ENCODE measurements at regions not wholly inside any gene's neighbourhood (a gene's known extent, or its start where the extent isn't known, plus 50 kb on each side); places are given as distances from the start of the nearest gene placed in this dataset.

GRCh38 chr15:37165395-37165794, 65.0 kb upstream of the MEIS2 start:
- TF ChIP-seq POLR2A (IDR thresholded peaks at IDR 0.05; ENCODE audit: extremely low read depth, insufficient read length) (no peak), MYC (IDR thresholded peaks at IDR 0.05; ENCODE audit: low read depth, low read length) (no peak), MAX (IDR thresholded peaks at IDR 0.05; ENCODE audit: low read depth, low read length) (no peak), CTCF (IDR thresholded peaks at IDR 0.05; ENCODE audit: low read depth, low read length) (no peak)
- no peak overlapping the region for H3K4me3 ChIP-seq (ENCODE audit: low read depth, low read length)
- DNase-seq (ENCODE audit: low read depth) = no peak

GRCh38 chr15:37166402-37166801, 66.1 kb upstream of the MEIS2 start:
- H3K4me3 ChIP-seq (ENCODE audit: low read depth, low read length) = no peak overlapping the region
- DNase-seq (ENCODE audit: low read depth) = no peak
- TF ChIP-seq CTCF (IDR thresholded peaks at IDR 0.05; ENCODE audit: low read depth, low read length) (no peak), MAX (IDR thresholded peaks at IDR 0.05; ENCODE audit: low read depth, low read length) (no peak), MYC (IDR thresholded peaks at IDR 0.05; ENCODE audit: low read depth, low read length) (no peak), POLR2A (IDR thresholded peaks at IDR 0.05; ENCODE audit: extremely low read depth, insufficient read length) (no peak)

GRCh38 chr15:37181339-37181738, 81.0 kb upstream of the MEIS2 start:
- no peak for TF ChIP-seq CTCF (IDR thresholded peaks at IDR 0.05; ENCODE audit: low read depth, low read length)
- no peak for TF ChIP-seq MYC (IDR thresholded peaks at IDR 0.05; ENCODE audit: low read depth, low read length)
- no peak for TF ChIP-seq MAX (IDR thresholded peaks at IDR 0.05; ENCODE audit: low read depth, low read length)
- TF ChIP-seq POLR2A (IDR thresholded peaks at IDR 0.05; ENCODE audit: extremely low read depth, insufficient read length) = no peak
- H3K4me3 ChIP-seq (ENCODE audit: low read depth, low read length) = no peak overlapping the region

GRCh38 chr15:37199545-37199944, 99.2 kb upstream of the MEIS2 start:
- no peak overlapping the region for H3K4me3 ChIP-seq (ENCODE audit: low read depth, low read length)
- no peak for DNase-seq (ENCODE audit: low read depth)
- no peak for TF ChIP-seq MYC (IDR thresholded peaks at IDR 0.05; ENCODE audit: low read depth, low read length)
- TF ChIP-seq CTCF (IDR thresholded peaks at IDR 0.05; ENCODE audit: low read depth, low read length) = no peak

More at GRCh38 chr15:37181339-37181738, 81.0 kb upstream of the MEIS2 start:
- DNase-seq (ENCODE audit: low read depth) = no peak

- no peak overlapping the region for H3K4me3 ChIP-seq (ENCODE audit: low read depth, low read length)
- TF ChIP-seq MAX (IDR thresholded peaks at IDR 0.05; ENCODE audit: low read depth, low read length) (no peak), POLR2A (IDR thresholded peaks at IDR 0.05; ENCODE audit: extremely low read depth, insufficient read length) (no peak), CTCF (IDR thresholded peaks at IDR 0.05; ENCODE audit: low read depth, low read length) (no peak), MYC (IDR thresholded peaks at IDR 0.05; ENCODE audit: low read depth, low read length) (no peak)
- no peak for DNase-seq (ENCODE audit: low read depth)
Observed at GRCh38 chr15:37203050-37203449, 102.7 kb upstream of the MEIS2 start.

GRCh38 chr15:37204692-37205091, 104.3 kb upstream of the MEIS2 start:
- peak; percentile 2 for DNase-seq (ENCODE audit: low read depth)
- TF ChIP-seq MYC (IDR thresholded peaks at IDR 0.05; ENCODE audit: low read depth, low read length) = no peak
- no peak for TF ChIP-seq MAX (IDR thresholded peaks at IDR 0.05; ENCODE audit: low read depth, low read length)
- no peak for TF ChIP-seq CTCF (IDR thresholded peaks at IDR 0.05; ENCODE audit: low read depth, low read length)
- no peak for TF ChIP-seq POLR2A (IDR thresholded peaks at IDR 0.05; ENCODE audit: extremely low read depth, insufficient read length)
- no peak overlapping the region for H3K4me3 ChIP-seq (ENCODE audit: low read depth, low read length)

Measured in NB4 (cell line).